ENCODE measurements at regions not wholly inside any gene's neighbourhood (a gene's known extent, or its start where the extent isn't known, plus 50 kb on each side); places are given as distances from the start of the nearest gene placed in this dataset.

DNA sequence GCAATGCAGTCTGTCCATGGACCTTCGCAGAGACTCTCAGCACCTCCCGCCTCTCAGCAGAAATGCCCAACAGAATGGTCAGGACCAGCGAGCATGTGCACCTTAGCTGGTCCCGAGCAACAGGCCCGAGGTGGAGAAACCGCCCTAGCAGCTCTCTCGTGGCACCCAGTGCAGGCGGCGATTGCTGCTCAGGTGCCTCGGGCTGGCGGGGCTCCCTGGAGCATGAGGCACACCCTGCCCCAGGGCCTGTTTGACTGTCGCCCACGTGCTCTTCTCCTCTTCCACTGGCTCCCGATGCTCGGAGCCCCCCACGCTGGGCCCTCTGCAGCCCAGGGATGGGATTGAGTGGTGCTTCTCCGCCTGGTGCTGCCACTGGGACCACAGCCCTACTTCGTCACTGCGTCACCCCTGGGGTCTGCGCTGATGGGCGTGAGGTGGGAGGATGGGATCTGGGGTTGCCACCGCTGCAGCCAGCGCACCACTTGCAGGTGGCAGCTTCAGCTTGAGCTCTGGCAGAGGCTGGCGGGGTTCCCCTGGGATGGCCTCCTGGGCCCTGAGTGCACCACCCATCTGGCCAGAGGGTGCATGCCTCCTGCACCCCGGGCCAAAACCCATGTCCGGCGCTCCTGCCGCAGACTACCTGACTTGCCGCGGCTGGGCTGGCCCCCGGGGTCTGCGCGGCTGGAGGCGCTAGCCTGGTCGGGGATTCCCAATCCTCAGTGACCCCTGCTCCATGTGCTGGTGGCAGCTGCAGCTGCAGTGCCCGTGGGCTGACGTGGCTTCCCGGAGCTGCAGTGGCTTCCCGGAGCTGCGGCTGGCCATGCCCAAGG, 244.2 kb downstream of the FOXD4L6 start:
- TF ChIP-seq, protein P1, sequence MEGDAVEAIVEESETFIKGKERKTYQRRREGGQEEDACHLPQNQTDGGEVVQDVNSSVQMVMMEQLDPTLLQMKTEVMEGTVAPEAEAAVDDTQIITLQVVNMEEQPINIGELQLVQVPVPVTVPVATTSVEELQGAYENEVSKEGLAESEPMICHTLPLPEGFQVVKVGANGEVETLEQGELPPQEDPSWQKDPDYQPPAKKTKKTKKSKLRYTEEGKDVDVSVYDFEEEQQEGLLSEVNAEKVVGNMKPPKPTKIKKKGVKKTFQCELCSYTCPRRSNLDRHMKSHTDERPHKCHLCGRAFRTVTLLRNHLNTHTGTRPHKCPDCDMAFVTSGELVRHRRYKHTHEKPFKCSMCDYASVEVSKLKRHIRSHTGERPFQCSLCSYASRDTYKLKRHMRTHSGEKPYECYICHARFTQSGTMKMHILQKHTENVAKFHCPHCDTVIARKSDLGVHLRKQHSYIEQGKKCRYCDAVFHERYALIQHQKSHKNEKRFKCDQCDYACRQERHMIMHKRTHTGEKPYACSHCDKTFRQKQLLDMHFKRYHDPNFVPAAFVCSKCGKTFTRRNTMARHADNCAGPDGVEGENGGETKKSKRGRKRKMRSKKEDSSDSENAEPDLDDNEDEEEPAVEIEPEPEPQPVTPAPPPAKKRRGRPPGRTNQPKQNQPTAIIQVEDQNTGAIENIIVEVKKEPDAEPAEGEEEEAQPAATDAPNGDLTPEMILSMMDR (IDR thresholded peaks at IDR 0.05; ENCODE audit: low read depth, low read length): no peak
- no peak for TF ChIP-seq EZH2phosphoT487 (IDR thresholded peaks at IDR 0.05; ENCODE audit: low read depth)
